GM12891 (cell line): ENCODE measurements at regions not wholly inside any gene's neighbourhood (a gene's known extent, or its start where the extent isn't known, plus 50 kb on each side); places are given as distances from the start of the nearest gene placed in this dataset.

ENCODE experiments used
- POLR2A ChIP-seq: IDR thresholded peaks from 2 replicates; pipeline ENCODE4 v1.6.1; 2011; ENCODE audit warnings: low read depth, low read length, control low read depth
- POLR2AphosphoS5 ChIP-seq: IDR thresholded peaks from 2 replicates; pipeline ENCODE4 v1.6.1; 2011; ENCODE audit warnings: low read depth, low read length, control low read depth
- TAF1 ChIP-seq: IDR thresholded peaks from 2 replicates; pipeline ENCODE4 v1.6.1; 2011; ENCODE audit warnings: low read depth, low read length, control low read depth

DNA sequence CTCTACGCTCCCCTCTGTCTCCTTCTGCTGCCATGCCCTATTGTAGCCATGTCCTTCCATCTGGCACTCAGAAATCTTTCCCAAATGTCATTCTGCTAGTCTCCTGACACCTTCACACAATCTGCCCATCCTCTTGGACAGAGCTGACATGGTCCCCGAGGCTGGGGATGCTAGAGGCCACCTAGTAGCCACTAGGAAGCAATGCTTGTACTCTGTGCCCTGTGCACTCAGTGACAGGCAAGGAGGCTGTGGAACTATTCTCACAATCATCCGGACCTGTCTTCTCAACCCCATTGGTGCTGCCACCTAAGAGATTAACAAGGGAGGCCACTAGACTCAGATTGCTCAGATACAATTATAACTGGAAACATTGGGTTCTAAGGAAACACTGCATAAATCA is 112.6 kb upstream of the TMEM164 start:
- TF ChIP-seq POLR2AphosphoS5 (no peak), POLR2A (no peak), TAF1 (no peak)
